Neural cell (in vitro differentiated cells): ENCODE measurements at regions not wholly inside any gene's neighbourhood (a gene's known extent, or its start where the extent isn't known, plus 50 kb on each side); places are given as distances from the start of the nearest gene placed in this dataset.

ENCODE experiments used
- CTCF ChIP-seq: fragments of 450-650 bp; IDR thresholded peaks from 2 replicates; pipeline ENCODE4 v1.5.1; 2014; ENCODE audit warnings: antibody characterized with exemption, mild to moderate bottlenecking, moderate library complexity; ENCODE audit not compliant: poor library complexity, severe bottlenecking
- MXI1 ChIP-seq: fragments of 450-650 bp; conservative IDR thresholded peaks from 2 replicates; pipeline ENCODE4 v1.6.1; 2014; ENCODE audit warnings: antibody characterized with exemption, mild to moderate bottlenecking; ENCODE audit not compliant: poor library complexity, severe bottlenecking

- TF ChIP-seq CTCF (no peak), MXI1 (no peak)
Measured at GRCh38 chr6:1514078-1514477, 95.6 kb upstream of the FOXC1 start.
